HPDE6-E6E7 (cell line): ENCODE measurements at regions not wholly inside any gene's neighbourhood (a gene's known extent, or its start where the extent isn't known, plus 50 kb on each side); places are given as distances from the start of the nearest gene placed in this dataset.
"Not testable (repeated sequence)": the region's sequence is repeated elsewhere in the genome, so short reads cannot be mapped to it uniquely, and the experiment has no call there.

Experiments
- DNase-seq: peaks from one replicate; pipeline ENCODE4 v3.0.0; 2011; ENCODE audit warnings: missing footprints; ENCODE audit errors: extremely low spot score

DNA sequence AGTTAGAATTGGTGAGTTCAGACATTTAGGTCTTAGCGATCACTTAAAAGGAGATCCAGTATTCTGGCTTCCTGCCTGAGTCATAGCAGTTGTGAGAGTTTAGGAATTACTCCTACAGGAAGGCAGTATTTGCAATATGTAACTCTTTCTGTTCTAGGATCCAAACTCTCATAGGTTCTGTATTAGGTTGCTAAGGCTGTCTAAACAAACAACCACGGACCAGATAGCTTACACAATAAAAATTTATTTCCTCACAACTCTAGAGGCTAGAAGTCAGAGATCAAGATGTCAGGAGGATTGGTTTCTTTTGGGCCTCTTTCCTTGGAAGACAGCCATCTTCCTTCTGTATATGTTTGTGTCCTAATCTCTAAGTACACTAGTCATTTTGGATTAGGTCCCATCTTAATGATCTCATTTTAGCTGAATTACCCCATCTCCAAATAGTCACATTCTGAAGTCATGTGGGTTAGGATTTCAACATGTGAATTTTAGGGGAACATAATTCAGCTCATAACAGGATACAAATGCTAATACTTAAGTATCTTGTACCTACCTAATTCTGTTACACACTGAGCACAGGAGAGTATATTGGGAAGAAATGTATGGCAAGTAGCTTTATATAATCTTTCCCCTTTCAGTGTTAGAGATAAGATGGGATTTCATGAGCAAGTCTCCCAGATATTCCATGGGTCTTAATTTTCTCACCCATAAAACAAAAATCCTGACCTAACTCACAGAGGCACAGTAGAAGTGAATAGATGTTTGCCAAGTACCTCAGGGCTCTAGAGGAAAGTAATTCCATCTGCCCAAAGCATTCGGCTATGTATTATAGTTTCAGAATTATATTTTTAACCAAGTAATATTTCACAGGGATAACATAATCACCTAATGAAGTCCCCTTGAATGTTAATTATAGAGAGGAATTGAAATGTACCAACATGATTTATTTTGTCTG lies 144.4 kb downstream of the PTBP2 start:
- DNase-seq, result peak; percentile 23

DNA sequence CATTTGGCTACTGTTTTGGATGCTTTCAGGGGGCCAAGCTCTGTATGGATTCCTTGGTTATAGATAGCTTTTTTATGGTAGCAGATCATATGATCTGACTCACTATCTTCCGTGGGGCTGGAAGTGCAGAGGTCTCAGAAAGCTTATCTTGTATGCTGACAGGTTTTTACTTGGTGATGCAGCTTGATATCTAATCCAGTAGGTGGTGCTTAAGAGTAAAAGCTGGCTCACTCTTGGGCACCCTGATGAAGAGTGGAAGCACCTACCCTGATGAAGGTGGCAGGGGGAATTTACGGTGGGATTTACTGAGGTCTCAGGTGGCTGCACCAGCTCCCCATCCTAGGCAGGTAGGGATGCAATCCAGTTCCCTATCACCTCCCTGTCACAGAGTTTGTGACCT lies 151.2 kb downstream of the PTBP2 start:
- DNase-seq, result no peak

DNA sequence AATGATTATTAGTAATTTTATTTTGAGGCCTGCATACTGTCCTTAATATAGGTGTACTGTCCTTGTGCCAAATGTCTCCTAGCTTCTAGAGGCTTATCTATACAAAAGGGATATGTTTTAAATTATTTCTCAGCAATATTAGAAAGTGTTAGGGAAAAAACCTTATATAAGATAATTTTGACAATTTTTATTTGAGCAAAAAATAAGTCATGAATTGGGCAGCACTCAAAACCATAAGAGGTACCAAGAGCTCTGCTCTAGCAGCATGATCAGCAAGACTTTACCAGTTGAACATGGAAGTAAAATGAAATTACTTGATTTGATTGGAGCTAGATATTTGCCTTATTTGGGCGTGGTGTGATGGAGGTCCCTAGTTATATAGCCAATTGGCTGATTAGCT lies 157.1 kb downstream of the PTBP2 start:
- no peak for DNase-seq

DNA sequence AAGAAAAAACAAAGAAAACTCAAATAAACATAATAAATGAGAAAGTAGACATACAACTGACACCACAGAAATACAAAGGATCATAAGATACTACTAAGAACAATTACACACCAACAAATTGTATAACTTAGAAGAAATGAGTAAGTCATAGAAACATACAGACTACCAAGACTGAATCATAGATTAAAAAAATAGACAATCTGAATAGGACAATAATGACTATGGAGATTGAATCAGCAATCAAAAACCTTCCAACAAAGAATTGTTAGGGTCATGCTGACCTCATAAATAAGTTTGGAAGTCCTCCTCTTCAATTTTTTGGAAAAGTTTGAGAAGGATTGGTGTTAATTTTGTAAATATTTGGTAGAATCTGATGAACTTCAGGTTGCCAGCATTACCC lies 159.0 kb downstream of the PTBP2 start:
- no peak for DNase-seq

DNA sequence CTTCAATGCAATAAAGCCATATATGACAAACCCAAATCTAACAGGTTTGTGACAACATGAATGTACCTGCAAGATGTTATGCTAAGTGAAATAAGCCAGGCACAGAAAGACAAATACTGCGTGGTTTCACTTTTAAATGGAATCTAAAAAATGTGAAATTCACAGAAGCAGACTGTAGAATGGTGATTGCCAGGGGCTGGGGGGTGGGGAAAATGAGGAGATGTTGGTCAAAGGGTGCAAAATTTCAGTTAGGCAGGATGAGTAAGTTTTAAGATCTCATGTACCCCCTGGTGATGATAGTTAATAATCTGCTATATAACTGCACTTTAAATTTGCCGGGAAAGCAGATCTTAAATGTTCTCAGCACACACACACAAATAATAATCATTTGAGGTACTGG lies 160.5 kb downstream of the PTBP2 start:
- DNase-seq, result no peak

DNA sequence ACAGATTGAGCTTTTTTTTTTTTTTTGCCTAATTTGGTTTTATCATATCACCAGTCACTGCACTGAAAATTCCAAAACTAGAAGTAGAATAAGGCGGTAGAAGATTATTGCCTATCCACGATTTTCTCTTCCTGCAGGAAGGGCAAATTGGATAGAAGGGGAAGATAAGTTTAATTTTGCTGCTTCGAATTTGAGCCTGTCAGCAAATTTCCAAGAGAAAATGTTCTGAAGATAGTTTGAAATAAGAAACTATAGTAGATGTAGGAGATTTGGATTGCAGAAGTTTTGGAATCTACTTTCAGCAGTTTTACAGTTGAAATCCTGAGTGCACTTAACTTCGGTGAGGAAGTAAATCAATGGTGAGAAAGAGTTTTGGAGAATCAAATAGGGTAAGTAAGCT lies 164.9 kb downstream of the PTBP2 start:
- DNase-seq, result no peak

DNA sequence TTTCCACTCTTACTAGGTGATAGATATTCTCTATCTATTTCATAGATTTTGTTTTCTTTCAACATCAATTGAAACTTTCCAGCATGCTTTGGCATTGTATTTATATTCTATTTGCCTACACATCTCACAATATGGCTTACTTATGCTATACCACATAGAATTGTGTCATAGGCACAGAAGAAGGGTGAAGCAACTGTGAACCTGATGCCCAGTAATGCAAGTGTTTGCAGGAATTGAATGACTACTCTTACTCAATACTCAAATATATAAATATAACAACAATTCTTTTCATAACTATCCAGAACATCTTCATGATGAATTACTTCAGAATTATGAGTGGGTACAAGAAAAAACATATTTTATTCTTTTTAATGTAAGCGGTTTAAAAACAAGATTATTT lies 165.9 kb downstream of the PTBP2 start:
- DNase-seq, result no peak

DNA sequence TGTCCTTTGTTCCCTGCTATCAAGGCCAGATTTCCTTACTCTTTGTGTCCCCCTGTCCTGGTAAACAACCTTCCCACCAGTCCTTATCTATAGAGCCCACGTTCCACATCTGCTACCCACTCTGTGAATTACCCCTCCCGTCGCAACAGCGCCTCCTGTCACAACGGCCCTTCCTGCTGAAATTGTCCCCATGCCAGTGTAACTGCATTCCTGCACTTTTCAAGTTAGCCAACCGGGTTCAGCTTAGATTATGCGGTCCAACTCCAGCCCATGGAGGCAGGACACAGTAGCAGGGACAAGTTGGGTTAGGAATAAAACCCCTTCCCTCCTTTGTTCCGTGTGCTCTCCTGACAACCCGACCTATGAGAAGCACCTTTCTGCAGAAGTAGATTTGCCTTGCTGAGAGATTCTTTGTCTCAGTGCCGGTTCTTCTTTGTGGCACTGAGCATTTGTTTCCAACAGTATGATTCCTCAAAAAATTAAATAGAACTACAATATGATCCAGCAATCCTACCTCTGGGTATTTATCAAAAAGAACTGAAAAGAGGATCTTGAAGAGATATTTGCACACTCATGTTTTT lies 180.3 kb downstream of the PTBP2 start:
- no peak for DNase-seq

DNA sequence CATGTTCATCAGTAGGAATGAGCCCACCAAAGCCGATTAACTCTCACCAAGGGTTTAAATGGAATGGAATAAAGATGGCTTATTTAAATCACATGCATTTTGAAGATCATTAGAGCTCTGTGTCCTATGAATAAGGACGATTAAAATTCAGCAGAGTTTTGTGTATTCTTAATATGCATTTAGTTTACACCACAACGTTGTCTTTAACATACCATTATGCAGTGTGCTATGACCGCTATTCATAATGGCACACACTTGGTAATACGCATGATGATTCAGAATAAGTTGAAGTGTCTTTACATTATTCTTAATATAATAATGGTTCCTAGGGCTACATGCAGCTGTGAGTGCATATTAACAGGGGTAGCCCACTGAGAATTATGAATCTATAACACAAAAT lies 190.7 kb downstream of the PTBP2 start:
- no peak for DNase-seq

DNA sequence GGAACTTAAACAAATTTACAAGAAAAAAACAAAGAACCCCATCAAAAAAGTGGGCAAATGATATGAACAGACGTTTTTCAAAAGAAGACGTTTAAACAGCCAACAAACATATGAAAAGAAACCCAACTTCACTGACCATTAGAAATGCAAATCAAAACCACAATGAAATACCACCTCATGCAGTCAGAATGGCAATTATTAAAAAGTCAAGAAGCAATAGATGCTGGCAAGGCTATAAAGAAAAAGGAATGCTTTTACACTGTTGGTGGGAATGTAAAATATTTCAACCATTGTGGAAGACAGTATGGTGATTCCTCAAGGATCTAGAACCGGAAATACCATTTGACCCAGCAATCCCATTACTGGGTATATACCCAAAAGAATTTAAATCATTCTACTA lies 194.1 kb downstream of the PTBP2 start:
- not testable (repeated sequence) for DNase-seq

DNA sequence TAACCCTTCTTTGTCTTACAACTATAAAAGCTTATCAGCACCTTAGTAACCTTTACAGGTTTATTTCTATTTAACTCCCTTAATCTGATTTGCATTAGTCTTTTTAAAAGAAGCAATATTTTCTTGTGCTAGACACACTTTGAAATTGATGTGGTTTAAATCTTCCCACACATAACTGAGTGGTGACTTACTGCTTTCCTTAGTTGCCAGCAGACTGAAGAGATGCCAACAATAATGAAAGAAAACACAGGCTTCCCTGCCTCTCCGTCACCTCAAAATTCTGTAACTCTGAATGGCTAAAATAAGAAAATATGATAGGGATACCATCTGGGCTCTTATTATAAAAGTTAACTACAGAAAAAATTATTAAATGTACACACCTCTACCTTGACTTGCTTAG lies 196.8 kb downstream of the PTBP2 start:
- DNase-seq, result no peak

DNA sequence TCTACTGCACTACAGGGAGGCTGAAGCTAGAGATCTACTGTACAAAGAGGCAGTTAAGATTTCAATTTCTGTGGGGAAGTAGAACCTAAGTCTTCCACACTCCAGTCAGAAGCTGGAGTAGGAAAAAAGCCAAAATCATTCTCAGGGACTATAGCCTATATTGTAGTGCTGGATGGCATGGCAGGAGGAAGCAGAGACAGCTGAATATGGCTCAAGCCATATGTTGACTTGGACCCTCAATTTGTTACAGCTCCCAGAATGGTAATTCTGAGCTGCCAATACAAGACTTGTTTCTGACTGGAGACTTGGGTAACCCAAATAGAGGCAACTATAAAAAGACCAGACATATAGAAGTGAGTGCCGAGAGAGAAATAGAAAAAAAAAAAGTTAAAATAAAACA lies 200.6 kb downstream of the PTBP2 start:
- no peak for DNase-seq

DNA sequence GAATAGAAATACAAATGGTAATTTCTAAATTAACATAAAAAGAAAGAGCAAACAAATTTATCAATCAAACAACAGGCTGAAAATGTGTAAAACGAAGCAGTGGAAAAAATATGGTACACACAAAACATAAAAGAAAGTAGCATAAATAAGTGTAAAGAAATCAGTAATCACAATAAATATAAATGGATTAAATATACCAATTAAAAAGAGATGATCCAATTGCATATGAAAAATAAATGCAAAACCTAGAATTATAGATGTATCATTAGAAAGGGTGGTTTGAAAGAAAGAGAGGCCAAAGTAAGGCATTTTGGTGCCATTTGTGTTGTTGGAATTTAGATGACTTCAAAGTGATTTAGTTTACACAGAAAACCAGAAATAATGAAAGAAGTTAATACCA lies 202.2 kb downstream of the PTBP2 start:
- no peak for DNase-seq

DNA sequence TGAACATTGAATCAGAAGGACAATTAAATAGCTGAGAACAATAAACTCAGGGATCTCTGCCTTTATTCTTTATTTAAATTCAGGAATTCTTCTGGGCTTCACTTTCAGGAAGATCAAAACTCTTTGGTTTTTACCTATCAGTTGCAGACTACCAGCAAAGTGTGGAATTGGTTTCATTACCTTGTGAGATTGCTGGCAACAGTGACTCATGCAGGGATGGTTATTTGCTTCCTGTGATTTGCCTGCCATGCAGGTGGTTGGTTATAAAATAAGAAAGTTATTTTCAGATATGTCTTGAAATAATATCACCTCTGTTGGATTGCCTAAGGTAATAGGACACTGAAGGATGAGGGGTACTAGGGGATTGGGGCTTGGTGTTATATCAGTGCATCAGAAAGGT lies 204.6 kb downstream of the PTBP2 start:
- DNase-seq, result no peak

DNA sequence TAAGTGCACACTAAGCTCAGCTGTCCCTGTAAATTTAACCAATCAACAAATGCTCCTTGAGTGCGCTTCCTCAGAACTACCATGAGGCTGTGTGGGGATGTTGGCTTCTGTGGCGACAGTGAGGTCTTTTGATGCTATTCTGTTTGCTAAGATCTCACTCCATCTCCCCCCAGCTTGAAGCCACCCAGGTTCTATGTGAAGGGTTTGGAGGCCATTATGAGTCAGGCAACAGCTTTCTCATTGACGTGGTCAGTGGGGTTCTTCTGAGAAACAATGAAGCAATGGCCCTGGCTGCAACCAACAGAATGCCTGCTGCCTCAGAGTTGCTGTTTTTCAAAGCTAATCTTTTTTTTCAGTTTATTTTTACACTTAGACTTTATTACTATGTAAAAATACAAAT lies 205.5 kb downstream of the PTBP2 start:
- no peak for DNase-seq

DNA sequence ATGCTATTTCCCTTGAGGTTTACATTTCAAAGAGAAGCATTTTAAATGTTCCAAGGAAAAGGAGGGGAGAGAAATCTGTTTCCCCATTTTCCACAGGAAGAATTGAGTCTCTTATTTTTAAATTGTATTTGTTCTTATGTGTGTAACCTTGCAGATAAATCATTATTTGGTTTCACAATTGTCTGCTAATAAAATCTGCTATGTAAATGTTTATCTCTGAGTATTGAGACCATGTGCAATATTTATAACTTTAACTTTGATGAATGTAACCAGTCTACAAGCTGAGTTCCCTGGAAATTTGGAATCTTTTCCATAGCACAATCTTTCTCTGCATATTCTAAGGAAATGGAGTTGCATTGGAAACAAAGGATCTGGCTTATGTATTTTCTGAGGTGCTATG lies 209.6 kb downstream of the PTBP2 start:
- no peak for DNase-seq

DNA sequence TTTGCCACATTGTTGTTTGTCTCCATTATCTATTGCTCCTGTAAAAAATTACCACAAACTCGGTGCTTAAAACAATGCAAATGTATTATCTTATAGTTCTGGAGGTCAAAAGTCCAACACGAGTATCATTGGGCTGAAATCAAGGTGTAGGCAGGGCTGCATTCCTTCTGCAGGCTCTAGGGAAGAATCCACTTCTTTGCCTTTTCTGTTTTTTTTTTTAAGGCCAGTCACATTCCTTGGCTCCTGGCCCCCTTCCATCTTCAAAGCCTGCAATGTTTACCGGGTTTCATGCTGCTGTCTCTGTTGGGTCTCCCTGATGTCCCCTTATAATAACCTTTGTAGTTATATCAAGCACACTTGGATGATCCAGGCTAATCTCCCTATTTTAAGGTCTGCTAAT lies 212.7 kb downstream of the PTBP2 start:
- DNase-seq, result no peak

DNA sequence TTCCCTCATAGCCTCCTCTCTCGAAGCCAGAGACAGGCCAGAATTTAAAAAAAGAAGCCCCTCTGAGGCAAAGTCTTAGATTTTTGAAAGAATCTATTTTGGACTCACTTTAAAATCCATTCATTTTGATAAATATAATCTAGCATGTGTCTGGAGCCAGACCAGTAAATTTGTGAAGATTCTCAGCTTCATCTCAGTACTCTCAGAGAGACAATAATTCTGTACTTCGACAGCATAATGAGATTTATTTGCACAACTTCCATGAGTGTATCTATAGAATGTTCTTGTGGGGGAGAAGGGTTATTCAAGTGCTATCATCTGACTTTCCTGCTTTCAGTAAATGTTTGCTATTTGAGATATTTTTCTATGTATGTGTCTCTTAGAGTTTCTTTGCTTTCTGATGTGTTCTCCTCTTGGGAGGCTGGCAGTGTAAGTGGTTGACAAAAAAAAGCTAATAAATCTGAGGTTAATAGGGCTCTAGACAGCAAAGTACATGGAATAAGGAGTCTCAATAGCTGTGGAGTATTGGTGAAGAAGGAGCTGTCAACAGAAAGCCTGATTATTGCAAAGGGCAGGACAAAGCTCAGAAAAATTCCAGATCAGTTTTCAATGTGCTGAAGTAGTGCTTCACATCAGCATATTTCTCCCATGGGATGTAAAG lies 223.0 kb downstream of the PTBP2 start:
- no peak for DNase-seq

DNA sequence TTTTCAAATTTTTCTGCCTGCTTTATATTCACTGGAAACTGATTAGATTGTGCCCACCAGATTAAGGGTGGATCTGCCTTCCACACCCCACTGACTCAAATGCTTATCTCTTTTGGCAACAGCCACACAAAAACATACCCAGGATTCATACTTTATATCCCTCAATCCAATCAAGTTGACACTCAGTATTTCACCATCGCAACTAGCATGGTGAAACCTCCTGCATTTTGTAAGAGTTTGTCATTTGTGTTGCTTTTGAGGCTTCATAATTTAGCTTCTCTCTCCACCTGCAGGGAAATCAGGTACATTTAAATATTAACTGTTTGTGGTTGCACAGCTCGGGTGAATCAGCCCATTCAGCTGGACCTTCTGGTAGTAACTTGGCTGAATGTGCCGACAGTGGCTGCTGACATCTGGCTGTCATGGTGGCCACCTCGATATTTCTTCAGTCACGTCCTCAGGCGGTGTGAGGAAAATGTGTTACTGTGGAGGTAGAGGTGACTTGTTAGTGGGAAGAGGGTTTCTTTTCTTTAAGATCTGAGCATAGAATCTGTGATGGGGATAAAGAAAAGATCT lies 224.0 kb downstream of the PTBP2 start:
- no peak for DNase-seq

DNA sequence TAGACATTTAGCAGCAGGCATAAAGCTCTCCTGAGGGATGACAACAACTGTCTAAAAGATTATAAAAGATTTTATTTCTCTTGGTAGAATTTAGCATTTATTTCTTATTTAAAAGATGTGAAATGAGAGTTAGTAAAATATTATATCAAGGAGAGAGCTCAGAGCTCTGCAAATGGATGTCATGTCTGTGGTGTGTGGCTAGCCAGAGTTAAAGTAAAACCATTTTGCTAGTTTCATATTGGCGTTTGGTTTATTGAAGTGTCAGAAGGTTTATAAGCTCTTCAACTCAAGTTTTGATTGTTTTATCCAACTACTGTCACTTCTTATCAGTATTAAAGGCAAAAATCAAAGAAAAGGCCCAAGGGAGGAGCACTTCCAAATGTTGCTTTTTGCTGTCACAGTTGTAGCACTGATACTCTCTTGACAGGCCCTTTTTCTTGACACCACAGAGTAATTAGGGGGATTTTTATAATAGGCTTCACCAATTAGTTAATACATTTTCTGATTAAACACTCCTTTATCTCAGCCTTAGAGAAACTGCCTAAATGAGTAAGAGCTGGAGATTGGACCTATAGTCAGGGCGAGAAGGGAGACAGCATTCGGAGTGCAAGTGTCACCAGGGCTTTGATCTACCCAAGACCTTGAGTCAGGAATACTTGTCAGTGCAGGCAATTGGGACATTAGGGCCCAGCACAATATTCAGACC lies 233.9 kb downstream of the PTBP2 start:
- no peak for DNase-seq

DNA sequence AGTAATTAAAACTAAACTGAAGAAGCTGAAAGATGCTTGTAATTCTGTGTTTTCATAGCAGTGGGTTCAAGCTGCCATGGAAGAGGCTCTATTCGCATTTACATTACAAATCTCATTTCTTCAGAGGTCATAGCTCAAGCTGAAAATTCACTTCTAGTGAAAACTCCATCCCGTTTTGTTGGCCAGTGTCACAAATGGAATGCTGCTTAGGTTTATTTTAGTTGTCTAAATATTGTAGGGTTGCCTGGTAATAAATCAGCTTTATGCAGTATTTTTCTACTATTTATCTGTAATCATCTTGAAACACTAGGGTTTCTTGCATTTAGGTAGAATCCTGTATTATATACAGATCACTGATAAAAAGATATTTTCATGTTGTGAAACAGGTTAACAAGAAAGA lies 240.6 kb downstream of the PTBP2 start:
- DNase-seq, result no peak

DNA sequence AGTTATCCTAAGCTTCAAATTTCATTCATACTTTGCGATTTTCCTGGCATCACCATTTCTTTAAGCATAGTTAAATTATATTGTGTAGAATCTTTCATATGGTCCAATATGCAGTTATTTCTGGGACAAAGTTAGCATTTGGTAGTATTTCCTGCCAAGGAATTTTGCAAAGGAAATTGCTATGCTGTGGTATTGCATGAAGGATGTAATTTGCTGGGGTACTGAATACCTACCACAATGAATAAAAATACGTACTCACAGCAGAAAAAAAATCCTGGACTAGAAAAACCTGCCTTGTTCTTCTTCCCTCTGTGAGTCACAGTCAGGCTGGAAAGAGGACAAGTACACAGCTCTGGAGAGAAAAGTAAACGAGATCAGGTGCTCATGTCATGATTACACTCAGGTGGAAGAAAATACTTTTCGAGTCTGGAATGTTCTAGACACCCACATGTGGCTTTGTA lies 241.2 kb downstream of the PTBP2 start:
- peak; percentile 25 for DNase-seq
